ENCODE measurements at regions not wholly inside any gene's neighbourhood (a gene's known extent, or its start where the extent isn't known, plus 50 kb on each side); places are given as distances from the start of the nearest gene placed in this dataset.

- Histone ChIP-seq H2BK120ac (replicated peaks; ENCODE audit: low read depth, low read length) (no peak overlapping the region), H3K79me2 (ENCODE audit: control insufficient read depth in 1 of 2, insufficient read depth in 2 of 2, low read length in 2 of 2) (no peaks in the 10 kb centered on the region), H4K5ac (ENCODE audit: insufficient read length, low read depth, low read length) (no peak overlapping the region), H3K14ac (ENCODE audit: insufficient read length) (no peak overlapping the region), H3K23me2 (ENCODE audit: low read depth, low read length) (no peaks in the 10 kb centered on the region), H3K4ac (replicated peaks; ENCODE audit: insufficient read length, low read depth, low read length) (no peak overlapping the region), H3K23ac (ENCODE audit: insufficient read length) (no peak overlapping the region), H3K4me3 (ENCODE audit: extremely low read depth in 1 of 4, insufficient read depth in 2 of 4, low read depth in 3 of 4, low read length in 4 of 4) (no peak overlapping the region), H4K8ac (ENCODE audit: extremely low read depth, insufficient read depth, low read length) (no peak overlapping the region), H2AK5ac (ENCODE audit: low read depth, low read length) (no peak overlapping the region), H3K9ac (replicated peaks in 1 of 4; ENCODE audit: extremely low read depth in 1 of 4, low read depth in 3 of 4, low read length in 3 of 4) (no peak overlapping the region), H3K56ac (replicated peaks; ENCODE audit: insufficient read length, low read depth, low read length) (no peak overlapping the region), H3K9me3 (ENCODE audit: insufficient read depth in 2 of 2, low read depth in 1 of 2, low read length in 1 of 2) (no peaks in the 10 kb centered on the region), H3K36me3 (ENCODE audit: control insufficient read depth in 2 of 4, insufficient read depth in 4 of 4, low read length in 3 of 4) (no peaks in the 10 kb centered on the region), H2BK12ac (ENCODE audit: low read depth, low read length) (no peak overlapping the region), H3K27me3 (replicated peaks in 1 of 4; ENCODE audit: control insufficient read depth in 3 of 4, extremely low read depth in 1 of 4, insufficient read depth in 3 of 4, low read length in 3 of 4) (no peaks in the 10 kb centered on the region), H3K4me2 (ENCODE audit: insufficient read depth in 1 of 2, low read depth in 2 of 2, low read length in 2 of 2) (no peak overlapping the region), H2BK5ac (ENCODE audit: low read depth, low read length) (no peak overlapping the region), H4K20me1 (replicated peaks in 1 of 2; ENCODE audit: control insufficient read depth in 1 of 2, insufficient read depth in 2 of 2, low read length in 2 of 2) (no peaks in the 10 kb centered on the region), H3K4me1 (replicated peaks in 1 of 4; ENCODE audit: control insufficient read depth in 3 of 4, insufficient read depth in 4 of 4, low read length in 3 of 4) (no peaks in the 10 kb centered on the region), H3K27ac (ENCODE audit: low read depth, low read length) (no peak overlapping the region), H2BK20ac (ENCODE audit: low read length) (no peak overlapping the region), H4K91ac (replicated peaks; ENCODE audit: insufficient read length, low read length) (no peak overlapping the region), H3K18ac (ENCODE audit: extremely low read depth, low read length) (no peak overlapping the region), H2AFZ (ENCODE audit: low read length) (no peak overlapping the region), H2BK15ac (ENCODE audit: low read length) (no peak overlapping the region), H3K79me1 (ENCODE audit: low read depth, low read length) (no peaks in the 10 kb centered on the region)
- no peak for FAIRE-seq
- ChIA-PET CTCF (ENCODE audit: partially characterized antibody) (no interaction called here), POLR2A (ENCODE audit: partially characterized antibody) (no interaction called here)
- no peak for DNase-seq (ENCODE audit: low read depth in 1 of 2, low spot score in 2 of 2)
- 97% methylated on average over 3 of the region's 3 CpGs; no CpG with 5 or more reads in 1 of the 2 experiments for WGBS, 2 experiments (ENCODE audit: extremely low coverage in 1 of 2, insufficient coverage in 1 of 2, insufficient read length in 1 of 2, insufficient replicate concordance in 2 of 2, low coverage in 1 of 2, low lambda C conversion rate in 2 of 2, missing lambda C conversion rate in 1 of 2)
- no peak for TF ChIP-seq TAF7 (optimal IDR thresholded peaks at IDR 0.05; ENCODE audit: borderline replicate concordance, low read depth, low read length)
- no peak for TF ChIP-seq CTBP2 (IDR thresholded peaks at IDR 0.05; ENCODE audit: borderline replicate concordance, insufficient read depth, insufficient read length, low read length)
- no peak for TF ChIP-seq RBBP5 (IDR thresholded peaks at IDR 0.05; ENCODE audit: borderline replicate concordance, low read depth, low read length)
- no peak for TF ChIP-seq ASH2L (IDR thresholded peaks at IDR 0.05; ENCODE audit: low read length)
- no peak for TF ChIP-seq KDM4A (IDR thresholded peaks at IDR 0.05; ENCODE audit: low read depth, low read length, severe bottlenecking)
- no peak for TF ChIP-seq USF2 (IDR thresholded peaks at IDR 0.05; ENCODE audit: low read length)
- no peak for TF ChIP-seq RNF2 (IDR thresholded peaks at IDR 0.05; ENCODE audit: borderline replicate concordance, low read depth, low read length, missing control alignments, poor library complexity, severe bottlenecking)
- no peak for TF ChIP-seq CHD2 (IDR thresholded peaks at IDR 0.05; ENCODE audit: low read length)
- no peak for TF ChIP-seq BCL11A (IDR thresholded peaks at IDR 0.05; ENCODE audit: low read depth in 2 of 2, low read length in 2 of 2)
- no peak for TF ChIP-seq MAFK (IDR thresholded peaks at IDR 0.05; ENCODE audit: low read depth, low read length)
- TF ChIP-seq GTF2F1 (IDR thresholded peaks at IDR 0.05; ENCODE audit: borderline replicate concordance, low read depth, low read length): no peak
- TF ChIP-seq POU5F1 (IDR thresholded peaks at IDR 0.05; ENCODE audit: low read depth, low read length): no peak
Observed at GRCh38 chr1:166594646-166595045, 244.6 kb upstream of the POGK start.

Data from H1 (cell line).